ENCODE measurements at regions not wholly inside any gene's neighbourhood (a gene's known extent, or its start where the extent isn't known, plus 50 kb on each side); places are given as distances from the start of the nearest gene placed in this dataset.

DNA sequence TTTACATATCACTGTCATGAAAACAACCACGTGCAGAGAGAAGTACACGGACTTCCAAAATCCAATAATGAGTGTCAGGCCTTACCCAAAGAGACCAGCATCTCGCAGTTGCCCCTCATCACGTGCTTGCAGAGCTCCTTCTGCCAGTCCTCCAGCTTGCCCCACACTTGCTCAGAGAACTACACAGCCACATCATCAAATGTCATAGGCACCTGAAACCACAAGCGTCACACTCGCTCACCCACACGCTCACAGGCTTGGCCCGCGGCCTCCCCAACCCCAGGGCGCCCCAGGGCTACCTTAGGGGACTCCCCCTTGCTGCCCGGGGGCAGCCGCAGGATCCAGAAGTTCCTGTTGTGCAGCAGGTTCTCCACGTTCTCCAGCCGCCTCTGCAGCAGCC is 123.4 kb upstream of the ZNF746 start:
- H4K5ac ChIP-seq (ENCODE audit: insufficient read length, low read depth, low read length): no peak overlapping the region
- H4K91ac ChIP-seq (replicated peaks; ENCODE audit: insufficient read length, low read length): no peak overlapping the region
- TF ChIP-seq TBP (IDR thresholded peaks at IDR 0.05; ENCODE audit: low read depth, low read length) (no peak), NRF1 (IDR thresholded peaks at IDR 0.05; ENCODE audit: low read depth, low read length) (no peak), CHD2 (IDR thresholded peaks at IDR 0.05; ENCODE audit: low read length) (no peak), ASH2L (IDR thresholded peaks at IDR 0.05; ENCODE audit: low read length) (no peak), POLR2A (IDR thresholded peaks at IDR 0.05; ENCODE audit: control extremely low read depth in 1 of 2, low read depth in 2 of 2, low read length in 2 of 2) (no peak), CBX5 (IDR thresholded peaks at IDR 0.05; ENCODE audit: low read depth, low read length) (no peak), HDAC2 (IDR thresholded peaks at IDR 0.05; ENCODE audit: borderline replicate concordance in 1 of 2, low read depth in 2 of 2, low read length in 2 of 2) (no peak), BACH1 (IDR thresholded peaks at IDR 0.05; ENCODE audit: low read length) (no peak), TEAD4 (IDR thresholded peaks at IDR 0.05; ENCODE audit: low read depth, low read length) (no peak), SUZ12 (IDR thresholded peaks at IDR 0.05; ENCODE audit: low read length) (no peak), SP1 (IDR thresholded peaks at IDR 0.05; ENCODE audit: low read depth, low read length) (no peak)
- TF ChIP-seq, protein P1, sequence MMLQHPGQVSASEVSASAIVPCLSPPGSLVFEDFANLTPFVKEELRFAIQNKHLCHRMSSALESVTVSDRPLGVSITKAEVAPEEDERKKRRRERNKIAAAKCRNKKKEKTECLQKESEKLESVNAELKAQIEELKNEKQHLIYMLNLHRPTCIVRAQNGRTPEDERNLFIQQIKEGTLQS (IDR thresholded peaks at IDR 0.05; ENCODE audit: insufficient read depth, low read depth, low read length): no peak
- TF ChIP-seq, protein P2, sequence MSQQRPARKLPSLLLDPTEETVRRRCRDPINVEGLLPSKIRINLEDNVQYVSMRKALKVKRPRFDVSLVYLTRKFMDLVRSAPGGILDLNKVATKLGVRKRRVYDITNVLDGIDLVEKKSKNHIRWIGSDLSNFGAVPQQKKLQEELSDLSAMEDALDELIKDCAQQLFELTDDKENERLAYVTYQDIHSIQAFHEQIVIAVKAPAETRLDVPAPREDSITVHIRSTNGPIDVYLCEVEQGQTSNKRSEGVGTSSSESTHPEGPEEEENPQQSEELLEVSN (IDR thresholded peaks at IDR 0.05): no peak
- no peaks in the 10 kb centered on the region for H3K9me3 ChIP-seq (ENCODE audit: insufficient read depth in 2 of 2, low read depth in 1 of 2, low read length in 1 of 2)
- no peak overlapping the region for H3K4me2 ChIP-seq (ENCODE audit: insufficient read depth in 1 of 2, low read depth in 2 of 2, low read length in 2 of 2)
- no peak overlapping the region for H3K14ac ChIP-seq (ENCODE audit: insufficient read length)
- no peak overlapping the region; the same call in 1 of the 2 replicates for H4K8ac ChIP-seq (ENCODE audit: extremely low read depth, insufficient read depth, low read length)
- no peak overlapping the region for H2BK15ac ChIP-seq (ENCODE audit: low read length)
- no peak overlapping the region for H3K4me3 ChIP-seq (ENCODE audit: extremely low read depth in 1 of 4, insufficient read depth in 2 of 4, low read depth in 3 of 4, low read length in 4 of 4)
- H3K4me1 ChIP-seq (replicated peaks in 1 of 4; ENCODE audit: control insufficient read depth in 3 of 4, insufficient read depth in 4 of 4, low read length in 3 of 4): peaks cover 0 to 2% (median 0%) of the 10 kb centered on the region in 4 experiments; a peak in 3 of 7 replicates
- H2BK5ac ChIP-seq (ENCODE audit: low read depth, low read length): no peak overlapping the region
- no peak overlapping the region for H2AK5ac ChIP-seq (ENCODE audit: low read depth, low read length)
- CTCF ChIA-PET (ENCODE audit: partially characterized antibody): no interaction called here
- H3K27ac ChIP-seq (ENCODE audit: low read depth, low read length): no peak overlapping the region
- DNase-seq (ENCODE audit: low read depth in 1 of 2, low spot score in 2 of 2) (no peak), FAIRE-seq (no peak)
- no peak overlapping the region for H3K9ac ChIP-seq (replicated peaks in 1 of 4; ENCODE audit: extremely low read depth in 1 of 4, low read depth in 3 of 4, low read length in 3 of 4)
- no peak overlapping the region for H3K23ac ChIP-seq (ENCODE audit: insufficient read length)
- peaks cover 3 to 27% of the 10 kb centered on the region in 2 experiments for H3K79me2 ChIP-seq (ENCODE audit: control insufficient read depth in 1 of 2, insufficient read depth in 2 of 2, low read length in 2 of 2)
- H3K56ac ChIP-seq (replicated peaks; ENCODE audit: insufficient read length, low read depth, low read length): no peak overlapping the region
- no peak overlapping the region for H2AFZ ChIP-seq (ENCODE audit: low read length)
- POLR2A ChIA-PET (ENCODE audit: partially characterized antibody): interaction anchor here (1.0 kb wide), 1 partner anchor 16 kb away, joined by 3 read pairs; no protein-coding TSS in a partner anchor
- WGBS, 2 experiments (ENCODE audit: extremely low coverage in 1 of 2, insufficient coverage in 1 of 2, insufficient read length in 1 of 2, insufficient replicate concordance in 2 of 2, low coverage in 1 of 2, low lambda C conversion rate in 2 of 2, missing lambda C conversion rate in 1 of 2): 80% methylated on average over 7 of the region's 14 CpGs; no CpG with 5 or more reads in 1 of the 2 experiments
- H3K18ac ChIP-seq (ENCODE audit: extremely low read depth, low read length): no peak overlapping the region
- peaks cover 4% of the 10 kb centered on the region for H3K23me2 ChIP-seq (ENCODE audit: low read depth, low read length)
- peaks cover 14 to 40% (median 25%) of the 10 kb centered on the region in 4 experiments; a peak in 6 of 8 replicates for H3K36me3 ChIP-seq (ENCODE audit: control insufficient read depth in 2 of 4, insufficient read depth in 4 of 4, low read length in 3 of 4)
- H3K79me1 ChIP-seq (ENCODE audit: low read depth, low read length): peaks cover 16% of the 10 kb centered on the region; the same call in 1 of the 2 replicates
- H2BK12ac ChIP-seq (ENCODE audit: low read depth, low read length): no peak overlapping the region
- no peak overlapping the region for H2BK120ac ChIP-seq (replicated peaks; ENCODE audit: low read depth, low read length)
- H3K4ac ChIP-seq (replicated peaks; ENCODE audit: insufficient read length, low read depth, low read length): no peak overlapping the region
- H3K27me3 ChIP-seq (replicated peaks in 1 of 4; ENCODE audit: control insufficient read depth in 3 of 4, extremely low read depth in 1 of 4, insufficient read depth in 3 of 4, low read length in 3 of 4): no peaks in the 10 kb centered on the region
- no peak overlapping the region for H2BK20ac ChIP-seq (ENCODE audit: low read length)
- peaks cover 7 to 20% of the 10 kb centered on the region in 2 experiments for H4K20me1 ChIP-seq (replicated peaks in 1 of 2; ENCODE audit: control insufficient read depth in 1 of 2, insufficient read depth in 2 of 2, low read length in 2 of 2)

Data from H1 (cell line).